MCF 10A (cell line): ENCODE measurements at regions not wholly inside any gene's neighbourhood (a gene's known extent, or its start where the extent isn't known, plus 50 kb on each side); places are given as distances from the start of the nearest gene placed in this dataset.

Experiments used
- BruUV-seq: library from RNA; stranded (reverse); fragments of 400-500 nt; replicated peaks from 2 replicates; lab custom pipeline; 2021; lab: Mats Ljungman, UMichigan
- CTCF ChIA-PET: fragments of 300-600 bp; sonication (Branson Sonifier 250); formaldehyde crosslinking; extraction: SDS; loops from one replicate; lab custom pipeline; 2021; ENCODE audit warnings: antibody characterized with exemption, inconsistent platforms; lab: Yijun Ruan, JAX
- POLR2A ChIA-PET: fragments of 300-600, 350-650 bp; sonication (Branson Sonifier 250); formaldehyde crosslinking; extraction: SDS; loops from one replicate; lab custom pipeline; 2020; ENCODE audit warnings: antibody characterized with exemption, inconsistent platforms; lab: Yijun Ruan, JAX
- DNase-seq: peaks from one replicate; pipeline ENCODE4 v3.0.0-alpha.2; 2018; ENCODE audit not compliant: unreplicated experiment
- H3K27ac Mint-ChIP-seq: one replicate; pipeline ENCODE4 v1.8.0; 2022; ENCODE audit warnings: mild to moderate bottlenecking, low read depth, mixed read lengths; ENCODE audit not compliant: unreplicated experiment
- H3K27me3 Mint-ChIP-seq: one replicate; pipeline ENCODE4 v1.8.0; 2022; ENCODE audit warnings: mixed read lengths; ENCODE audit not compliant: insufficient read depth, unreplicated experiment
- H3K36me3 Mint-ChIP-seq: one replicate; pipeline ENCODE4 v1.8.0; 2022; ENCODE audit warnings: mild to moderate bottlenecking, moderate library complexity, mixed read lengths; ENCODE audit not compliant: insufficient read depth, unreplicated experiment
- H3K4me1 Mint-ChIP-seq: one replicate; pipeline ENCODE4 v1.8.0; 2022; ENCODE audit warnings: mixed read lengths; ENCODE audit not compliant: insufficient read depth, unreplicated experiment
- H3K4me3 Mint-ChIP-seq: one replicate; pipeline ENCODE4 v1.8.0; 2022; ENCODE audit warnings: mild to moderate bottlenecking, moderate library complexity, mixed read lengths; ENCODE audit not compliant: unreplicated experiment
- H3K9me3 Mint-ChIP-seq: one replicate; pipeline ENCODE4 v1.8.0; 2022; ENCODE audit warnings: mixed read lengths; ENCODE audit not compliant: unreplicated experiment
- intact Hi-C: fragments of 100-400 bp; cut with micrococcal nuclease; formaldehyde crosslinking; loops from 2 replicates; pipeline ENCODE4 v1.14.1; 2022
- TF ChIP-seq, protein P1 (sequence below): fragments of 200-600 bp; IDR thresholded peaks from one replicate; pipeline ENCODE4 v1.8.0; 2022; ENCODE audit warnings: antibody characterized with exemption, mild to moderate bottlenecking; ENCODE audit not compliant: unreplicated experiment

GRCh38 chr9:113771199-113771598 is 104.9 kb upstream of the ZNF618 start:
- CTCF ChIA-PET, result interaction anchor here (2.3 kb wide), 1 partner anchor 14 kb away, joined by 6 read pairs; no protein-coding TSS in a partner anchor
- Mint-ChIP-seq H3K4me3 (no peak overlapping the region), H3K4me1 (peaks cover 10% of the 10 kb centered on the region), H3K27ac (no peak overlapping the region), H3K9me3 (peaks cover 6% of the 10 kb centered on the region), H3K27me3 (peaks cover 18% of the 10 kb centered on the region), H3K36me3 (no peaks in the 10 kb centered on the region)
- POLR2A ChIA-PET, result interaction anchor here (1.8 kb wide), 1 partner anchor 10 kb away, joined by 4 read pairs; no protein-coding TSS in a partner anchor
- DNase-seq, result no peak
- intact Hi-C loops, result no loop called here
- no TSS peak for BruUV-seq
- TF ChIP-seq, protein P1, sequence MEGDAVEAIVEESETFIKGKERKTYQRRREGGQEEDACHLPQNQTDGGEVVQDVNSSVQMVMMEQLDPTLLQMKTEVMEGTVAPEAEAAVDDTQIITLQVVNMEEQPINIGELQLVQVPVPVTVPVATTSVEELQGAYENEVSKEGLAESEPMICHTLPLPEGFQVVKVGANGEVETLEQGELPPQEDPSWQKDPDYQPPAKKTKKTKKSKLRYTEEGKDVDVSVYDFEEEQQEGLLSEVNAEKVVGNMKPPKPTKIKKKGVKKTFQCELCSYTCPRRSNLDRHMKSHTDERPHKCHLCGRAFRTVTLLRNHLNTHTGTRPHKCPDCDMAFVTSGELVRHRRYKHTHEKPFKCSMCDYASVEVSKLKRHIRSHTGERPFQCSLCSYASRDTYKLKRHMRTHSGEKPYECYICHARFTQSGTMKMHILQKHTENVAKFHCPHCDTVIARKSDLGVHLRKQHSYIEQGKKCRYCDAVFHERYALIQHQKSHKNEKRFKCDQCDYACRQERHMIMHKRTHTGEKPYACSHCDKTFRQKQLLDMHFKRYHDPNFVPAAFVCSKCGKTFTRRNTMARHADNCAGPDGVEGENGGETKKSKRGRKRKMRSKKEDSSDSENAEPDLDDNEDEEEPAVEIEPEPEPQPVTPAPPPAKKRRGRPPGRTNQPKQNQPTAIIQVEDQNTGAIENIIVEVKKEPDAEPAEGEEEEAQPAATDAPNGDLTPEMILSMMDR, result no peak

DNA sequence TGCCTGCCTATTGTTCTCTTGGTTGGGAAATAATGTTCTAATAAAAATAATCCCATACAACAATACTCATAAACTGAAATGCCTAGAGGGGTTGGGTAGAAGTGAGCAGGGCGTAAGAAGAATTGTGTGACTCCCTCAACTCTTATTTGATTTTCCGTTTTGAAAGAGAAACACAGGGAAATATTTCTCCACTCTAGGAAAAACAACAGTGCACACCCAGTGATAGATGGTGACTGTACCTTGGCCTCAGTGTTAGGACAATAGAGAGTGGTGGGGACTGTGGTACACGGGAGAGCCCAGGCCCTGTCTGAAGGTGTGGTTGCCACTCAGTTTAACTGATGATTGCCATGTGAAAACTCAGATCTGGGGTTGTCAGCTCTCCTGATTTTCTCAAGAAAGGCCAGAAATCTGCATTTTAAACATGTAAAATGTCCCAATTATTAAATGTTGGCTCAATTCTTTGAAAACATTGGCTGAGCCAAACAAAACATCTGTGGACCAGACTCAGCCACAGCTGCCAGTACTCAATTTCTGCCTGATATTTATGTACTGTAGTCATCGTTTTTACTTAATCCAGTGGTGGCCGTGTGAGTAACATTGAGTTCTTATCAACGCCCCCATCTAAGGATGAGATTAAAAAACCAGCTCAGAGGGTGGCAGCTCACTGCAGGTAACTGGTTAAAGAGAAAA is 103.8 kb upstream of the ZNF618 start:
- Mint-ChIP-seq H3K27me3 (peaks cover 11% of the 10 kb centered on the region), H3K9me3 (no peaks in the 10 kb centered on the region), H3K27ac (peak overlapping the region; percentile 16), H3K4me3 (no peak overlapping the region), H3K4me1 (peaks cover 10% of the 10 kb centered on the region), H3K36me3 (no peaks in the 10 kb centered on the region)
- TF ChIP-seq, protein P1, result no peak
- no TSS peak for BruUV-seq
- ChIA-PET POLR2A (interaction anchor here (1.8 kb wide), 1 partner anchor 9 kb away, joined by 4 read pairs; no protein-coding TSS in a partner anchor), CTCF (interaction anchor here (0.6 to 2.3 kb wide), 2 partner anchors 15 to 38 kb away, joined by 3 to 6 read pairs; no protein-coding TSS in a partner anchor)
- intact Hi-C loops, result no loop called here
- DNase-seq, result peak; percentile 37

- Mint-ChIP-seq H3K36me3 (no peaks in the 10 kb centered on the region), H3K27ac (no peak overlapping the region), H3K4me1 (peaks cover 5% of the 10 kb centered on the region), H3K9me3 (no peaks in the 10 kb centered on the region), H3K4me3 (no peak overlapping the region), H3K27me3 (no peaks in the 10 kb centered on the region)
- TF ChIP-seq, protein P1, result no peak
- no peak for DNase-seq
- POLR2A ChIA-PET, result no interaction called here
- intact Hi-C loops, result no loop called here
- no TSS peak for BruUV-seq
- CTCF ChIA-PET, result interaction anchor here (1.8 kb wide), 1 partner anchor 33 kb away, joined by 9 read pairs; no protein-coding TSS in a partner anchor
Measured at GRCh38 chr9:113774963-113775362, 101.1 kb upstream of the ZNF618 start.

GRCh38 chr9:113775749-113776148 is 100.4 kb upstream of the ZNF618 start:
- H3K4me1 Mint-ChIP-seq, result peaks cover 5% of the 10 kb centered on the region
- H3K36me3 Mint-ChIP-seq, result no peaks in the 10 kb centered on the region
- H3K27me3 Mint-ChIP-seq, result no peaks in the 10 kb centered on the region
- POLR2A ChIA-PET, result no interaction called here
- CTCF ChIA-PET, result no interaction called here
- H3K4me3 Mint-ChIP-seq, result no peak overlapping the region
- H3K9me3 Mint-ChIP-seq, result no peaks in the 10 kb centered on the region
- no peak for DNase-seq
- H3K27ac Mint-ChIP-seq, result no peak overlapping the region
- TF ChIP-seq, protein P1, result no peak
- BruUV-seq, result no TSS peak
- intact Hi-C loops, result no loop called here
